Stimulated activated CD8-positive, alpha-beta memory T cell treated with anti-CD3 and anti-CD28 coated beads, Interleukin-12 subunit alpha, Interleukin-12 subunit beta, amount 100 ng/mL, for 4 hours (primary cell): ENCODE measurements at regions not wholly inside any gene's neighbourhood (a gene's known extent, or its start where the extent isn't known, plus 50 kb on each side); places are given as distances from the start of the nearest gene placed in this dataset.
"Not testable (repeated sequence)": the region's sequence is repeated elsewhere in the genome, so short reads cannot be mapped to it uniquely, and the experiment has no call there.

ENCODE experiments used
- DNase-seq: peaks from one replicate; pipeline ENCODE4 v3.0.0-alpha.2; 2020; ENCODE audit warnings: low read depth

DNA sequence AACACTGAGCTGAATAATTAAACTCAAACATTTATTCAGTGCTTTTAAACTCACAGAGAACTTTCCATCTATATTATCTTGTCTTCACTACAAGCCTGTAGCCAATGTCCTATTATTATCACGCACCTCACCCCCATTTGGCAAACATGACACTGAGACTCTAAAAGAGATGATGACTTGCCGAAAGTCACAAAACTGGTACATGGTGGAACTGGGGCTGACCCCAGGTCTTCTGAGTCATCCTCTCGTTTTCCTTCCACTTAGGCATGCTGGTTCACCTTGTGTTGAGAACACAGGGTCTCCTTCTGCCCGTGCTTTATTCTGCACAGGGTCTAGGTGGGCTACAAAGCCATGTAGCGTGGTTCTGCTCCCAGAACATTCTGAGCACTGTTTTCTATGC is 230.0 kb upstream of the MGAT5 start:
- DNase-seq = no peak

DNA sequence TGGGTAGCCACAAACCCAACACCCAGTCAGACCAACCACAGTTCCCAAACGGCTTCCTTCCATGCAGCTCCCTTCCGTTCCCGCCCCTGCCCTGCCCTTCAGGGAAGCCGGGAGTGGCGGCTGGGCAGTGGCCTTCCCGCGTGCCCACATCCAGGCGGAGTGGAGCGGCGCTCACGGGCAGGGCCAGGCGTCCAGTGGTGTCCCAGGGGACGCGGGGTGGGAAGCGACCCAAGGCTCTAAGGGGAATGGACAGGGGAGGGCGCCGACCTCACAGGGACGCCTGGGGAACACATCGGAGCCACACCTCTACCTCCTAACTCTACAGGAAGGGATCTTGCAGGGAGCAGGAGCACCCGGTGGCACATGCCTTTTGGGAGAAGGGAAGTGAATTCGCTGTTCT is 225.9 kb upstream of the MGAT5 start:
- no peak for DNase-seq

DNA sequence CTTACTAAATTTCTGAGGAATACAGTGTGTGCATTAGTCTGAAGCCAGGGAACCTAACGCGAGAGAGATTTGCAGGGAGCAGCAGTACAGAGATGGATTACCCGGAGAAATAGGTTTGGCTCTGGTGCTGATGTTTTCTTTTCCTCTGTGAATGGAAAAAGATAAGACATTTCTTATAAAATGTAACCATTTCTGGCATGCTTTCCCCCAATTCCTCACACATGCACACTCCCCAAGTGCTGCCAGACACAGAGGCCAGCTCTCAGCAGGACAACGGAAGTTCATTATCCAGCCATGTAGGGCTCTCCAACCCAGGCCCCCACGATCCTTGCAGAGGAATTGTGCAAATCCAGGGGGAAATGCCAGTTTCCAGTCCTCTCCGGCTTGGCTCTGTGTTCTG is 224.5 kb upstream of the MGAT5 start:
- no peak for DNase-seq

DNA sequence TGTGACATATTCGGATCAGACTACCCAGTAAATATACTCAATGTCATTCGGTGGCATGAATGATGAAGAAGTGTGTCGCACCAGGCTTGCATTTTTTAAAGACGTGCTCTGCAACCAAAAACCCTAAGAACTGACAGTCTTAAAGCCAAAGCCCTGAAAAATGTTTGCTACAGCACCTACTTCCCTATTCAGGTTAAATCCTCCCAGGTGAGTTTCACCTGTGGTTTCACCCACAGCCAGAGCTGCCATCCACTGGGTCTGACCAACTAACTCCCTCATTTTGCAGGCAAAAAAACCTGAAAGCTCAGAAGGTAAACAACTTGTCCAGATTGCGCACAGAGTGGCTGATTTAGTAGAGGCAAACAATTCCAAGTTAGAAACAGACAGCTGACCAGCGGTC is 222.3 kb upstream of the MGAT5 start:
- no peak for DNase-seq

DNA sequence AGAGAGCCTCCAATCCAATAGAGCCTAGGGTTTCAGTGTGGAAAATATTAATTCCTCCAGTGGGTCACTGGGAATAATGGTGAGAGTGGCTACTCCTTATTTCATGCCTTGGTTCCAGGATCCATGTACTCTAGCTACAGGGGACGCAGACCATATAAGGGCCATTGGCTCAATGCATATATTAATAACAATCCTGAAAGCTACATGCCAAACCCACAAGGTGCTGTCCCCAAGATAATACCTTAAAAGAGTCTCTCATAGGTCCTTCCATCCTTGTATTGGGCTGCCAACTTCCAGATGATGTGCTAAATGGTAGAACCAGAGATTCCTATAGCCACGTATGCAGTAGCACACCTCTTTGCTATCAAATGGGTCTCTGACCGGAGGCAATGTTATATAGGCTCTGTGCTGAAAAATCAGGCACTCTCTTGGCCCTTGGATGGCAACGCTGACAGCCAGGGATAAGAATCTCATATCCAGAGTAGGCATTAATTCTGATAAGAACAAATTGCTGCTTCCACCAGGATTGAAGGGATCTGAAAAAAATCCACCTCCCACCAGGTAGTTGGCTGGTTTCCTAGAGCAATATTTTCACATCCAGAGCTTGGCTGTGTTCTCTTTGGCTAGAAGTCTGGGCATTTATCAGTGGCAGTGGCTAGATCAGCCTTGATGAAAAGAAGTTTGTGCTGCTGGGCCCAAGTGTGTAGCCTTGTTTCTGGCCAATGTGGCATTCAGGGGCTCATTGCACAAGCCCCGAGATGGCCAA is 218.1 kb upstream of the MGAT5 start:
- no peak for DNase-seq

DNA sequence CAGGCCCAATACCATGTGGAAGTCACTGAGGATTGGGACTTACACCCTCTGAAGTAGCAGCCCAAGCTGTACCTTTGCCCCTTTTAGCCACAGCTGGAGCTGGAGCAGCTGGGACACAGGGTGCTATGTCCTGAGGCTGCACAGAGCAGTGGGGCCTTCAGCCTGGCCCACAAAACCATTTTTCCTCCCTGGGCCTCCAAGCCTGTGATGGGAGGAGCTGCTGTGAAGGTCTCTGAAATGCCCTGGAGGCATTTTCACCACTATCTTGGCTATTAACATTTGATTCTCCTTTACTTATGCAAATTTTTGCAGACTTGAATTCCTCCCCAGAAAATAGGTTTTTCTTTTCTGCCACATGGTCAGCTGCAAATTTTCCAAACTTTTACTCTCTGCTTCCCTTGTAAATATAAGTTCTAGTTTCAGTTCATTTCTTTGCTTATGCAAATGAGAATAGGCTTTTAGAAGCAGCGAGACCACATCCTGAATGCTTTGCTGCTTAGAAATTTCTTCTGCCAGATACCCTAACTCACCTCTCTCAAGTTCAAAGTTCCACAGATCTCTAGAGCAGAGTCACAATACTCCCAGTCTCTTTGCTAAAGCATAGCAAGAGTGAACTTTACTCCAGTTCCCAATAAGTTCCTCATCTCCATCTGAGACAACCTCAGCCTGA is 213.8 kb upstream of the MGAT5 start:
- DNase-seq = no peak

DNA sequence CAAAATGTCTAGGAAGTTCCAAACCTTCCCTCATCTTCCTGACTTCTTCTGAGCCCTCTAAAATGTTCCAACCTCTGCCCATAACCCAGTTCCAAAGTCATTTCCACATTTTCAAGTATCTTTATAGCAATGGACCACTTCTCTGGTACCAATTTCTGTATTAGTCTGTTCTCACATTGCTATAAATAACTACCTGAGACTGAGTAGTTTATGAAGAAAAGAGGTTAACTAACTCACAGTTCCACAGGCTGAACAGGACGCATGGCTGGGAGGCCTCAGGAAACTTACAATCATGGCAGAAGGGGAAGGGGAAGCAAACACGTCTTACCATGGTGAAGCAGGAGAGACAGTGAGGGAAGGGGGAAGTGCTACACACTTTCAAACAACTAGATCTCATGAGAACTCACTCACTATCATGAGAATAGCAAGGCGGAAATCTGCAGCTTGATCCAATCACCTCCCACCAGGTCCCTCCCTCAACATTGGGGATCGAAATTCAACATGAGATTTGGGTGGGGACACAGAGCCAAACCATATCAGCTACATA is 213.2 kb upstream of the MGAT5 start:
- DNase-seq = not testable (repeated sequence)

DNA sequence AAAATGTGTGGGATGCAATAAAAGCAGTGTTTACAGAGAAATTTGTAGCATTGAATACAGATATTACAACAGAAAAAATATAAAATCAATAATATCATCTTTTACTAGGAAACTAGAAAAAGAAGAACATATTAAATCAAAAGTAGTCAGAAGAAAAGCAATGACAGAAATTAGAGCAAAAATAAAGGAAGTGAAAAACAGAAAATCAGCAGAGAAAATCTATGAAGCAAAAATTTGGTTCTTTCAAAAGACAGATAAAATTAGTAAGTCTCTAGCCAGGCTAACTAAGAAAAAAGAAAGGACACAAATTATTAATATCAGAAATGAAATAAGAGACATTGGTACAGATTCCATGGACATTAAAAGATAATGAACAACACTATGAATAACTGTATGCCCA is 212.0 kb upstream of the MGAT5 start:
- no peak for DNase-seq

DNA sequence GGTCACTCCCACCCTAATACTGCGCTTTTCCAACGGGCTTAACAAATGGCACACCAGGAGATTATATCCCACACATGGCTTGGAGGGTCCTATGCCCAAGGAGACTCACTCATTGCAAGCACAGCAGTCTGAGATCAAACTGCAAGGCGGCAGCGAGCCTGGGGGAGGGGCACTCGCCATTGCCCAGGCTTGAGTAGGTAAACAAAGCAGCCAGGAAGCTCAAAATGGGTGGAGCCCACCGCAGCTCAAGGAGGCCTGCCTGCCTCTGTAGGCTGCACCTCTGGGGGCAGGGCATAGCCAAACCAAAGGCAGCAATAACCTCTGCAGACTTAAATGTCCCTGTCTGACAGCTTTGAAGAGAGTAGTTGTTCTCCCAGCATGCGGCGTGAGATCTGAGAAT is 210.8 kb upstream of the MGAT5 start:
- not testable (repeated sequence) for DNase-seq

DNA sequence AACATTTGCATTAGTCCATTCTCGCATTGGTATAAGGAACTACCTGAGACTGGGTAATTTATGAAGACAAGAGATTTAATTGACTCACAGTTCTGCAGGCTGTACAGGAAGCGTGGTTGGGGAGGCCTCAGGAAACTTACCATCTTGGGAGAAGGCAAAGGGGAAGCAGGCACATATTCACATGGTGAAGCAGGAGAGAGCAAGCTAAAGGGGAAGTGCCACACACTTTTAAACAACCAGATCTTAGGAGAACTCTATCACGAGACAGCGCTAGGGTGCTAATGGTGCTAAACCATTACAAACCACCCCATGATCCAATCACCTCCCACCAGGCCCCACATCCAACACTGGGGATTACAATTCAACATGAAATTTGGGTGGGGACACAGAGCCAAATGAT is 201.7 kb upstream of the MGAT5 start:
- no peak for DNase-seq

DNA sequence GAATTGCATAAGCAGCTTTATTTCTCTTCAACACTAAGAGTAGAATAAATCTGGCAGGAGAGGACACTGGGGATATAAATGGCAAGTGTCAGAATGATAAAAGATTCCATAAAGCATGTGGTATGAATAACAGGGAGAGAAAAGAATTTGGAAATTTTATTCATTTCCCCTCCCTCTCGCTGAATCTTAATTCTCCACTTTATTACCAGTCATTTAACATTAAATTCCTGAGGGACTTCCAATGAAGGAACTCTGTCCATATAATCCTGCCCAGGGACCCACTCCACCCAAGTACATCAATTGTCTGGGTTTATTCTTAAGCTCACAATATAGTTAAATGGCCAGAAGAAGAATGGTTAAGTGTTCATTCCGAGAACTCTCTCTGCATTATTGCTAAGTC is 197.7 kb upstream of the MGAT5 start:
- no peak for DNase-seq

DNA sequence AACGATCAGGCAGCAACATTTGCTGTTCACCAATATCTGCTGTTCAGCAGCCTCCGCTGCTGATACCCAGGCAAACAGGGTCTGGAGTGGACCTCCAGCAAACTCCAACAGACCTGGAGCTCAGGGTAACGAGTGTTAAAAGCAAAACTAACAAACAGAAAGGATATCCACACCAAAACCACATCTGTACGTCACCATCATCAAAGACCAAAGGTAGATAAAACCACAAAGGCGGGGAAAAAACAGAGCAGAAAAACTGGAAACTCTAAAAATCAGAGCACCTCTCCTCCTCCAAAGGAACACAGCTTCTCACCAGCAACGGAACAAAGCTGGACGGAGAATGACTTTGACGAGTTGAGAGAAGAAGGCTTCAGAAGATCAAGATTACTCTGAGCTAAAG is 192.8 kb upstream of the MGAT5 start:
- not testable (repeated sequence) for DNase-seq

DNA sequence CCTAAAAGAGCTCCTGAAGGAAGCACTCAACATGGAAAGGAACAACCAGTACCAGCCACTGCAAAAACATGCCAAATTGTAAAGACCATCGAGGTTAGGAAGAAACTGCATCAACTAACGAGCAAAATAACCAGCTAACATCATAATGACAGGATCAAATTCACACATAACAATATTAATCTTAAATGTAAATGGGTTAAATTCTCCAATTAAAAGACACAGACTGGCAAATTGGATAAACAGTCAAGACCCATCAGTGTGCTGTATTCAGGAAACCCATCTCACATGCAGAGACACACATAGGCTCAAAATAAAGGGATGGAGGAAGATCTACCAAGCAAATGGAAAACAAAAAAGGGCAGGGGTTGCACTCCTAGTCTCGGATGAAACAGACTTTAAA is 191.6 kb upstream of the MGAT5 start:
- not testable (repeated sequence) for DNase-seq

DNA sequence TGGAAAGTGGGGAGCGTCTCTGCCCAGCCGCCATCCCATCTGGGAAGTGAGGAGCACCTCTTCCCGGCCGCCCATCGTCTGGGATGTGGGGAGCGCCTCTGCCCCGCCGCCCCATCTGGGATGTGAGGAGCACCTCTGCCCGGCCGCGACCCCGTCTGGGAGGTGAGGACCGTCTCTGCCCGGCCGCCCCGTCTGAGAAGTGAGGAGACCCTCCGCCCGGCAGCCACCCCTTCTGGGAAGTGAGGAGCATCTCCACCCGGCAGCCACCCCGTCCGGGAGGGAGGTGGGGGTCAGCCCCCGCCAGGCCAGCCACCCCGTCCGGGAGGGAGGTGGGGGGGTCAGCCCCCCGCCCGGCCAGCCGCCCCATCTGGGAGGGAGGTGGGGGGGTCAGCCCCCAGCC is 190.0 kb upstream of the MGAT5 start:
- not testable (repeated sequence) for DNase-seq

DNA sequence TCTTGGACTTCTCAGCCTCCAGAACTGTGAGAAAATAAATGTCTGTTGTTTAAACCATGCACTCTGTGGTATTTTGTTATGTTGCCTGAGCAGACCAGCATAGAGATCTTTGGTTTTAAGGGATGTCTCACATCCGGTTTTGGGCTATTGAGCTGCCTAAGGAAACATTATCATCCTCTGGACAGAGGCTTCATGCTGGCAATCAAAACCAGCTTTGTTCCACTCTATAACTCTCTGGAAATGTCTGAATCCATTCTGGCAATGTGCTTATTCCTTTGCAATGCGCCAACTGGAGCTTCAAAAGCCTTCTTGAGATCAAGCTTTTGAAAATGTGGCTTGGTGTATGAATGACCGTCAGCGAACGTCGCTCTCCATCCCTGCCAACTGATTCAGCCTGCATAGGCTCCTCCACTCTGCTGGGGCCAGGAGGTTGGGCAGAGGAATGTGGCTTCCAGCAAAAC is 183.6 kb upstream of the MGAT5 start:
- no peak for DNase-seq

DNA sequence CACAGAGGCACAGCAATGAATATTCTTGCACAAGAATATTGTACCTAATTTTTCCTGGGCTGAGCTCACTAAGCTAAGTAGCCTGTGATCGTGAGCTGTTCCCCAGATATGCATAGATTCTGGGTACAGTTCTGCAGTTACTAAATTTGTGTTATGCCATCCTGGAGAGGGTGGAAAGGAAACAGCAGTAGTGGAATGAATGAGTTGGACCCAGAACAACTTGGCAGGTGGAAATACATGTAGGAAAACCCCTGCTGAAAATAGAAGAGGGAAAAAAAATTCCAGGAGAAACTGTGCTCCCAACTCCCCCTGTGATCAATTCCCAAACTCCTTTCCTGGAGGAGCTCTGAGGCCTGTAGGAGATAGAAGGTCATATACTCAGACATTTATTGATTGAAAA is 181.5 kb upstream of the MGAT5 start:
- DNase-seq = no peak

DNA sequence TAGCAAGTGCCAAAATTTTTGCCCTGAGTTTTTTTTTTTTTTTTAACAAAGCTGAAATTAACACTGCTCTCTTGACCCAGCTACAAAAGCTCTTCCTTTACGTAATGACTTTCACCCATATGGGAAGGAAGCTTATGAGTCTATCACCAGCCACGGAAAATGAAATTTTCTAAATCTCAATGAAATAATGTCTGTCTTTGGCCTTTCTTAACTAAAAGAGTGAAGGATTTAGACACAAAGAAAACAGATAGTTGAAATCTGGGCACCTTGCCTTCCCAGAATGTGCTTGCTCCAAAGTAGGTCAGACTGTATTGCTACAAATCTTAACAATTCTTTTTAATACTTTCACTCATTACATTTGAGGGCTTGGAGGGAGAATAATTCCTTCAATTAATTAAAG is 180.8 kb upstream of the MGAT5 start:
- no peak for DNase-seq

DNA sequence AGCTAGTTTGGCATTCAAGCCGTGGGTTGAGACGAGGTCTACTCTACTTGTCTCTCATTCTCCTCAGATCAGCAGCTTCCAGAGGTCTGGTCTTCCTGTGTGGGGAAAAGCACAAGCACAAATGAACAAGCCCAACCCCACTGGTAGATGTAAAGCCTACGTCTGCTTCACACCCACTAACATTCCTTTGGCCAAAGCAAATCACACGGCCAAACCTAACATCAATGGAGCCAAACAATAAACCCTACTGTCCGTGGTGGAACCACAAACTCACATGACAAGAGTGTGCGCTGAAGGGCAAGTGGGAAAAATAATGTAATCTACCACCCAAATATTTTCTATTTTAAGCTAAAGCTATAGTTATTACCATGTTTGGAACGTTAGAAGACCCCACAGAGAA is 179.3 kb upstream of the MGAT5 start:
- no peak for DNase-seq

DNA sequence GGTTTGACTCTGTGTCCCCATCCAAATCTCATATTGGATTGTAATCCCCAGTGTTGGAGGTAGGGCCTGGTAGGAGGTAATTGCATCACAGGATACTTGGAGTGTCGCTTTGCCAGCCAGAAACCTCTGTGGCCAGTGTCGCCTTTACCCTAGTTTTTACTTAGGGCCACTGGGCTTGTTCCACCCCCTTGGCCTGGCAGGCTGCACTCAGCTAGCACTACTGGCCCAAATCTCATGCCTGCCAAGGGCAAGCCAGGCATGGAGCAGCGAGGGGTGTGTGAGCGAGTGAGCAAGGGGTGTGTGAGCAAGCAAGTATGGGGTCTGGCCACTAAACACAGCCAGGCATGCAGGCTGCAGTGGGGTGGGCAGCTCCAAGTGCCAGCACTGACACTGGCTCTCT is 178.7 kb upstream of the MGAT5 start:
- no peak for DNase-seq

DNA sequence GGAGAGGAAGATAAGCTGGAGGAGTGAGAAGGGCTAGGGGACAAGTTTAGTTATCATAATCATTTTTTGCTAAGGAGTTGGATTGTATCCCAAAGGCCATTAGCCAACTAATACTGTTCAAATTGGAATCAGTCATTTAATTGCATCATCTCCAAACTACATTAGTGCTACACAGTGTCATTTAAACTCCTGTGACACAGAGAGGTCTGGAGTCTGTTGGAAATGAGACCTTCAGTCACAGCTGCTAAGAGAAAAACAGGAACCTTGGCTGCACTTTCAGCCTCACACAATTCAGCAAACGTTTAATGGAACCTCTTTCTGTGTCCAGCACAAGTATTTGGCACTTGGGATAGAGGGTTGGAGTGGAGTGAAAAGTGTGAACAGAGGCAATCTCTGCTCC is 175.5 kb upstream of the MGAT5 start:
- DNase-seq = no peak

DNA sequence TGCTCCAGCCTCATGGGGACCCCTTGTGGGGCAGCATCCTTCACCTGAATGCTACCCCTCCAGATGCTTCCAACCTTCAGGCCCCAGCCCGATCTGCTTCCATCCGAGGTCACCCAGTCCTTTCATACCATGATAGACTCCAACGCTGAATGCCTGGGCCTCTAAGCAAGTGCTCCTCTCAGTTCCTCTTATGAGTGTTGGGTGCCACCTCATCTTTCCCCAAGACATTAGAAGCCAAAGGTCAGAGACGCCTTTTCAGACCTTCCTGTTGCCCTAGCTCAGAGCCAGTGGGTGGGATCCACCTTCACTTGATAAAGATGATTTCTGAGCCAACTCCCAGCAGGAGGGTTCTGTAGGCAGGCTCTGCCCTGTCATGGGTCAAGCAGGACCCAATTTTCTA is 174.5 kb upstream of the MGAT5 start:
- no peak for DNase-seq

DNA sequence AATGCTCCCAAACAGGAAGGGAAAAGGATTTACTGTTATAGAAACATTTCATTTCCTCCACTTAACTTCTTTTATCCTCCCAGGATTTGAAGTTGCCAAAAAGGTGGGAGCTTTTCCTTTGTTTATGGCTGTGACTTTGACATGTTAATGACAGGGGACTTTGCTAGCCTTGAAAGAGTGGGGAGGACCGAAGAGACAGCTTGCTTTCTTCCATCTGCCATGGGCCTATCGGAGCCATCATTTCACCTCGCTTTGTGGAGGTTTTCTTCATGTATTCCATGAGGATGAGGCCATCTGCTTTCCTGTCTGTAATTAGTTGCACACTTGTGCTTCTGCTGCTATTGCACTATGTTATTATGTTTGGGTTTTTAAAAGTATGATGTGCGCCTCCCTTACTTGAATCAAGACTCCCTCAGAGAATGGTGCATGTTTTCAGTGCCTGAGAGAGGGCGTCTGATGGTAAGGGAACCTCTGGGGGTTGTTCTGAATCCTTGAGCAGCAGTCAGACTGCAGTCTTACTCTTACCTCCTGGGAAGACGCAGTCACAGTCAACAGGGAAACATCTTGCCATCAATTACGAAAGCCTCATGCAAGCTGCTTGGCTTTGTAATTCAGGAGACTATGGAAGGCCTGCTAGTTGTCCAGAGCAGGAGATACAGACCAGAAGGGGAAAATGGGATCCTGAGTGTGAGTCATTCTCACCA is 173.3 kb upstream of the MGAT5 start:
- no peak for DNase-seq
